Heart right ventricle (tissue), 16 donors: ENCODE measurements at regions not wholly inside any gene's neighbourhood (a gene's known extent, or its start where the extent isn't known, plus 50 kb on each side); places are given as distances from the start of the nearest gene placed in this dataset.

ENCODE experiments used
- ATAC-seq, 8 donors: fragments of 200-7000 bp; cut with Tn5 transposase; one replicate each; pipeline ENCODE4 v1.9.1; 2020; ENCODE audit warnings: mild to moderate bottlenecking in 8 of 8, moderate library complexity in 8 of 8, moderate number of reproducible peaks in 1 of 8
- DNase-seq, 2 donors: peaks; one replicate each; pipeline ENCODE4 v3.0.0-alpha.2; 2020
- H3K27ac ChIP-seq, 10 donors: fragments of 200-600 bp; sonication (generic) in 2 of 10; one replicate each; pipeline versions ENCODE4 v1.5.0 to v1.8.0; 2020 to 2022; ENCODE audit warnings: mild to moderate bottlenecking in 3 of 10
- H3K27me3 ChIP-seq, 7 donors: fragments of 200-600 bp; one replicate each; pipeline ENCODE4 v1.8.0; 2021 to 2022; ENCODE audit warnings: mild to moderate bottlenecking in 2 of 7
- H3K36me3 ChIP-seq, 9 donors: fragments of 200-600 bp; sonication (generic) in 1 of 9; one replicate each; pipeline versions ENCODE4 v1.5.0 to v1.8.0; 2020 to 2022; ENCODE audit warnings: mild to moderate bottlenecking in 2 of 9
- H3K4me1 ChIP-seq, 9 donors: fragments of 200-600 bp; sonication (generic) in 1 of 9; one replicate each; pipeline versions ENCODE4 v1.5.0 to v1.8.0; 2020 to 2022; ENCODE audit warnings: mild to moderate bottlenecking in 4 of 9
- H3K4me3 ChIP-seq, 10 donors: fragments of 200-600 bp; sonication (generic) in 2 of 10; one replicate each; pipeline versions ENCODE4 v1.5.0 to v1.8.0; 2020 to 2022; ENCODE audit warnings: mild to moderate bottlenecking in 7 of 10, moderate library complexity in 2 of 10
- H3K9me3 ChIP-seq, 11 donors: fragments of 200-600 bp in 10 of 11; sonication (generic) in 2 of 11; one replicate each; pipeline versions ENCODE4 v1.5.0 to v1.8.0; 2013 to 2022; ENCODE audit warnings: mild to moderate bottlenecking in 2 of 11, control low read depth in 1 of 11, moderate library complexity in 1 of 11
- CTCF ChIP-seq, 9 donors: fragments of 200-600 bp; sonication (generic) in 2 of 9; IDR thresholded peaks; one replicate each; pipeline versions ENCODE4 v1.5.0 to v1.8.0; 2021 to 2022; ENCODE audit warnings: antibody characterized with exemption in 9 of 9, mild to moderate bottlenecking in 5 of 9, moderate library complexity in 1 of 9
- WGBS, 2 donors: extraction: QIAGEN DNeasy Blood & Tissue Kit; methylation state at CpG; one replicate each; pipeline ENCODE4 v1.1.7; 2013; ENCODE audit warnings: inconsistent platforms in 1 of 2; 5-methylcytosine and 5-hydroxymethylcytosine counted together
- intact Hi-C, 10 donors: fragments of 100-400 bp; cut with DNase I; formaldehyde crosslinking; loops; one replicate each; pipeline versions ENCODE4 v1.11.1 to v1.14.2; 2022
- donor health status: Arrhythmogenic right ventricular cardiomyopathy.
- donor health status: ischemic (EF 13 %, LVEDD 7.1; RV severe dilation, severe dysfunction).
- donor health status: healthy with polysubstance abuse.
- donor health status: DM: no; HTN: yes; CAD: no.
- donor health status: DM: no; HTN: no; CAD: no.
- donor health status: ischemic (EF 25% LVEDD 6.9; RV normal size, moderate dysfunction).
- donor health status: ischemic (EF 25% LVEDD 5.7; RV mildly dilated, moderate dysfunction).
- donor health status: healthy.
- donor health status: DM: yes; HTN: yes; CAD: no.
- donor health status: Ischemic cardiomyopathy.
- donor health status: ischemic (EF 35%, LVEDD 5.7; RV mildly dilated, moderate dysfunction).
- donor health status: nonischemic (EF 11% LVEDD 7.7; RV severe dilation, severe dysfunction).
- donor health status: DM: yes; HTN: yes; CAD: no.
- donor health status: PGD.
- donor health status: ischemic (EF 29% LVEDD 5.4; RV normal size, mild dysfunction).
- donor health status: nonischemic (EF 23%, LVEDD 6.1; RV moderate dilation, normal function).

- Histone ChIP-seq H3K27me3 (no peaks in the 10 kb centered on the region), H3K9me3 (peaks cover 0 to 7% (median 0%) of the 10 kb centered on the region in 11 donors), H3K36me3 (no peaks in the 10 kb centered on the region), H3K27ac (no peak overlapping the region), H3K4me3 (no peak overlapping the region), H3K4me1 (peaks cover 5 to 26% (median 13%) of the 10 kb centered on the region in 9 donors)
- 93 to 94% methylated on average over 3 of the region's 3 CpGs for WGBS, 2 donors
- ATAC-seq (no peak), DNase-seq (no peak)
- no peak for TF ChIP-seq CTCF (IDR thresholded peaks at IDR 0.05)
- intact Hi-C loops = no loop called here
Measured at GRCh38 chr2:46824611-46825010, 91.0 kb downstream of the MCFD2 start.

- ATAC-seq (no peak), DNase-seq (no peak)
- H3K4me3 ChIP-seq = no peak overlapping the region
- TF ChIP-seq CTCF (IDR thresholded peaks at IDR 0.05) = no peak
- H3K4me1 ChIP-seq = peaks cover 26 to 53% (median 37%) of the 10 kb centered on the region in 9 donors
- intact Hi-C loops = no loop called here
- H3K36me3 ChIP-seq = no peaks in the 10 kb centered on the region
- H3K27ac ChIP-seq = peak overlapping the region in 6 of 10 donors; percentile 20 to 42 (median 26)
- peaks cover 0 to 3% (median 0%) of the 10 kb centered on the region in 11 donors for H3K9me3 ChIP-seq
- WGBS, 2 donors = 89% methylated on average over 2 of the region's 2 CpGs
- H3K27me3 ChIP-seq = no peaks in the 10 kb centered on the region
Measured at GRCh38 chr2:46821600-46821999, 94.0 kb downstream of the MCFD2 start.

GRCh38 chr2:46818819-46819218 lies 96.8 kb downstream of the MCFD2 start:
- WGBS, 2 donors = 83 to 91% methylated on average over 2 of the region's 2 CpGs
- Histone ChIP-seq H3K27me3 (no peaks in the 10 kb centered on the region), H3K36me3 (no peaks in the 10 kb centered on the region), H3K9me3 (peaks cover 0 to 3% (median 0%) of the 10 kb centered on the region in 11 donors), H3K4me1 (peaks cover 39 to 68% (median 56%) of the 10 kb centered on the region in 9 donors), H3K4me3 (no peak overlapping the region), H3K27ac (peak overlapping the region; percentile 71 to 92 (median 88))
- intact Hi-C loops = loop anchor here in 4 of 10 donors (1.0 to 5.0 kb wide), 4 partner anchors 28 to 58 kb away; no protein-coding TSS in a partner anchor
- ATAC-seq = no peak
- DNase-seq = no peak
- TF ChIP-seq CTCF (IDR thresholded peaks at IDR 0.05) = no peak

GRCh38 chr2:46818141-46818621 lies 97.4 kb downstream of the MCFD2 start:
- Histone ChIP-seq H3K4me1 (peaks cover 45 to 74% (median 62%) of the 10 kb centered on the region in 9 donors), H3K27me3 (no peaks in the 10 kb centered on the region), H3K36me3 (no peaks in the 10 kb centered on the region), H3K4me3 (no peak overlapping the region), H3K27ac (peak overlapping the region; percentile 71 to 92 (median 88)), H3K9me3 (peaks cover 0 to 3% (median 0%) of the 10 kb centered on the region in 11 donors)
- DNase-seq (peak; percentile 86 to 87), ATAC-seq (peak; percentile 81 to 94 (median 89))
- no peak for TF ChIP-seq CTCF (IDR thresholded peaks at IDR 0.05)
- intact Hi-C loops = loop anchor here in 4 of 10 donors (1.0 to 5.0 kb wide), 4 partner anchors 29 to 59 kb away; no protein-coding TSS in a partner anchor
- WGBS, 2 donors = 6 to 18% methylated on average over 6 of the region's 6 CpGs
